ENCODE measurements at regions not wholly inside any gene's neighbourhood (a gene's known extent, or its start where the extent isn't known, plus 50 kb on each side); places are given as distances from the start of the nearest gene placed in this dataset.

DNA sequence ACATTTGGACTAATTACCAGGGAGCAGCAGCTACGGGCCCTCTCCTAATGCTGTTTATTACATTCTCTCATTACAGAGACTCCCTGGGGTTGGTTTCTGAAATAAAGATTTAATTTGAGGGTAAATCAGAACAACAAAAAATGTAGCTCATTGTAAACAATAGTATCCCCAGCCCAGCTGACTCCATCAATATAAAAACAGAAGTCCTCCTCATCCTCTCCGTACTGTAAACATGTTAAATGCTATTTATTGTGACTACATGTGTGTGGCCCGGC lies 670.4 kb downstream of the TOX3 start:
- TF ChIP-seq, protein P1, sequence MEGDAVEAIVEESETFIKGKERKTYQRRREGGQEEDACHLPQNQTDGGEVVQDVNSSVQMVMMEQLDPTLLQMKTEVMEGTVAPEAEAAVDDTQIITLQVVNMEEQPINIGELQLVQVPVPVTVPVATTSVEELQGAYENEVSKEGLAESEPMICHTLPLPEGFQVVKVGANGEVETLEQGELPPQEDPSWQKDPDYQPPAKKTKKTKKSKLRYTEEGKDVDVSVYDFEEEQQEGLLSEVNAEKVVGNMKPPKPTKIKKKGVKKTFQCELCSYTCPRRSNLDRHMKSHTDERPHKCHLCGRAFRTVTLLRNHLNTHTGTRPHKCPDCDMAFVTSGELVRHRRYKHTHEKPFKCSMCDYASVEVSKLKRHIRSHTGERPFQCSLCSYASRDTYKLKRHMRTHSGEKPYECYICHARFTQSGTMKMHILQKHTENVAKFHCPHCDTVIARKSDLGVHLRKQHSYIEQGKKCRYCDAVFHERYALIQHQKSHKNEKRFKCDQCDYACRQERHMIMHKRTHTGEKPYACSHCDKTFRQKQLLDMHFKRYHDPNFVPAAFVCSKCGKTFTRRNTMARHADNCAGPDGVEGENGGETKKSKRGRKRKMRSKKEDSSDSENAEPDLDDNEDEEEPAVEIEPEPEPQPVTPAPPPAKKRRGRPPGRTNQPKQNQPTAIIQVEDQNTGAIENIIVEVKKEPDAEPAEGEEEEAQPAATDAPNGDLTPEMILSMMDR (conservative IDR thresholded peaks at IDR 0.05; ENCODE audit: low read depth in 2 of 2) = no peak
- no peak for TF ChIP-seq ZNF331 (CRISPR knock-in tag; IDR thresholded peaks at IDR 0.05; ENCODE audit: low read depth)
- no peak for TF ChIP-seq EZH2 (IDR thresholded peaks at IDR 0.05; ENCODE audit: low read depth, unreplicated experiment)
- no peak for TF ChIP-seq EZH2phosphoT487 (IDR thresholded peaks at IDR 0.05; ENCODE audit: unreplicated experiment)
- TF ChIP-seq POLR2AphosphoS5 (IDR thresholded peaks at IDR 0.05; ENCODE audit: low read depth) = no peak
- TF ChIP-seq JUNB (IDR thresholded peaks at IDR 0.05; ENCODE audit: unreplicated experiment) = no peak
